ENCODE measurements at regions not wholly inside any gene's neighbourhood (a gene's known extent, or its start where the extent isn't known, plus 50 kb on each side); places are given as distances from the start of the nearest gene placed in this dataset.

DNA sequence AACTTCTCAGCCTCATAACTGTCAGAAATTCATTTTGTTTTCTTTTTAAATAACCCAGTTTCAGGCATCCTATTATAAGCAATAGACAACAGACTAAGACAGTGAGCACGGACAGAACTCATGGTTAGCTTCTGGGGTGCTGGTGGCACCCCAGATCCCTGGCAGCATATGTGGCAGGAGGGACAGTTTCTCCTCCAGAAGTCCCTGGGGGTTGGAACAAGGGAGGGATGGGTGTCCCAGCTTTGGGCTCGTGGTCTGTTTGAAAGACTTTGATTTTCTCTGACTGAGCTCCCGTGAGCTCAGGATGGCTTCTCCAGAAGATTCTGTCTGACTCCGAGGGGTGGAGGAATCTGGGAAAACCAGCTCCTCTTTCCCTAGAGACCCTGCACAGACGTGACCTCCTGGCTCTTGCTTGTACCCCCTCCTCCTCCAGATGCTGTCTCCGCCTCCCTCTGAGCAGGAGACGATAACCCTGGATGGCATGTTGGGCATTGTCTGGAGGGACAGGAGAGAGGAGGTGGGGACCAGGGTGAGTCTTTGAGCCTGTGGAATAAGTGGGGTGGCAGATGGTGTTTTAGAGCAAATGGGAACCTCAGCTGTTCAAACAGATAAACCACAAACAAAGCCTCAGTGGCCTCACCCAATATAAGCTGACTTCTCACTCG, 421.1 kb downstream of the GLRX3 start:
- DNase-seq (ENCODE audit: low read depth) = no peak
- TF ChIP-seq, protein P1, sequence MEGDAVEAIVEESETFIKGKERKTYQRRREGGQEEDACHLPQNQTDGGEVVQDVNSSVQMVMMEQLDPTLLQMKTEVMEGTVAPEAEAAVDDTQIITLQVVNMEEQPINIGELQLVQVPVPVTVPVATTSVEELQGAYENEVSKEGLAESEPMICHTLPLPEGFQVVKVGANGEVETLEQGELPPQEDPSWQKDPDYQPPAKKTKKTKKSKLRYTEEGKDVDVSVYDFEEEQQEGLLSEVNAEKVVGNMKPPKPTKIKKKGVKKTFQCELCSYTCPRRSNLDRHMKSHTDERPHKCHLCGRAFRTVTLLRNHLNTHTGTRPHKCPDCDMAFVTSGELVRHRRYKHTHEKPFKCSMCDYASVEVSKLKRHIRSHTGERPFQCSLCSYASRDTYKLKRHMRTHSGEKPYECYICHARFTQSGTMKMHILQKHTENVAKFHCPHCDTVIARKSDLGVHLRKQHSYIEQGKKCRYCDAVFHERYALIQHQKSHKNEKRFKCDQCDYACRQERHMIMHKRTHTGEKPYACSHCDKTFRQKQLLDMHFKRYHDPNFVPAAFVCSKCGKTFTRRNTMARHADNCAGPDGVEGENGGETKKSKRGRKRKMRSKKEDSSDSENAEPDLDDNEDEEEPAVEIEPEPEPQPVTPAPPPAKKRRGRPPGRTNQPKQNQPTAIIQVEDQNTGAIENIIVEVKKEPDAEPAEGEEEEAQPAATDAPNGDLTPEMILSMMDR (IDR thresholded peaks at IDR 0.05; ENCODE audit: insufficient read depth, low read depth, low read length, missing control alignments) = no peak
- H3K4me3 ChIP-seq (ENCODE audit: low read length) = no peak overlapping the region

DNA sequence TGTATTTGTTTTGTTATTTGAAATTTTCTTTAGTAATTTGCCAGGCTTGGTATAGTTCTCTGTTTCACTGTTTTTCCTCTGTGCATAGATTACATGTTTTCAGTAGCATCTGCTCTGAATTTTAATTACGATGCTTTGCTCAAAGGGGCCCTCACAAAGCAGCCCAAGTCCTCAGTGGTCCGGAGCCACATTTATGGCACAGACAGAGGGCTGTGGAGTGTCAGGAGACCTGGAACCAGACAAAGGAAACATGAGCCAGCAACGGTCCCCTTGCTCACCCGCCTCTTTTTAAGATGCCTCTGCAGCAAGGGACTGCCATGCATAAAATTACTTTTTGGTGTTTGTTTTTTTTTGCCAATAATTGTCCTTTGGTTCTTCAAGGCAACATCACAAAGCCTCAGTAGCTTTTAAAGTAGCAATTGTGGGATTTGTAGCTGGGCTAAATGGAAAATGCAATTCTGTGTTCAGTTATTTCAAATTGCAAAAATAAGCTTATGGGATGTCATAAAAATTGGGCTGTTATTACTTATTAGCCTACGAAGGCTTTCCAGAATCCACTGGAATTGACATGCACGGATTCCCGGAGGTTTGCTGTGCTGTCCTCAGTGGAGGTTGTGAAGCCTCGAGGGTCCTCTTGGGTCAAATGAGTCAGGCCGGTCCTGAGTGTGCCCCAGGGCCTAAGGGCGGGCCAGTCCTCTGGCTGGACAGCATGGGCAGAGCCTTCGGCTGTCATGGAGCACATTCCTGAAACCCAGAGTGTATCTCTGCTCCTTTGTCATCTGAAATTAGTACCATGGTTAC, 422.8 kb downstream of the GLRX3 start:
- no peak overlapping the region for H3K4me3 ChIP-seq (ENCODE audit: low read length)
- DNase-seq (ENCODE audit: low read depth) = no peak
- TF ChIP-seq, protein P1 (IDR thresholded peaks at IDR 0.05; ENCODE audit: insufficient read depth, low read depth, low read length, missing control alignments) = no peak

DNA sequence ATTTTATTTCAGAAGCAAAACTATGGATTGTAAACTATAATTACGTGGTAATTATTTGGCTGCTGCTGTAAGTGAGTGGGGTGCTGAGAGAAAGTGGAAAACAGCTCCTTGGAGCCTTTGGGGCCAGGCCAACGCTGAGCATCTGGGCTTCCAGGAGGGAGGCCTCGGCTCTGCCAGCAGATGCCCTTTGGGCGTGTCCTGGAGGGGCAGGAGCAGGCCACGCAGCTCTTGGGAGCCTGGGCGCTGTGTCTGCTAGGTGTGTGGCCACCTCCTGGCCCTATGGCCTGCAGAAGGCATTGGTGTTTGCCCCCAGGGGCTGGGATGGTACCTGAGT, 423.3 kb downstream of the GLRX3 start:
- DNase-seq (ENCODE audit: low read depth) = no peak
- TF ChIP-seq, protein P1 (IDR thresholded peaks at IDR 0.05; ENCODE audit: insufficient read depth, low read depth, low read length, missing control alignments) = no peak

DNA sequence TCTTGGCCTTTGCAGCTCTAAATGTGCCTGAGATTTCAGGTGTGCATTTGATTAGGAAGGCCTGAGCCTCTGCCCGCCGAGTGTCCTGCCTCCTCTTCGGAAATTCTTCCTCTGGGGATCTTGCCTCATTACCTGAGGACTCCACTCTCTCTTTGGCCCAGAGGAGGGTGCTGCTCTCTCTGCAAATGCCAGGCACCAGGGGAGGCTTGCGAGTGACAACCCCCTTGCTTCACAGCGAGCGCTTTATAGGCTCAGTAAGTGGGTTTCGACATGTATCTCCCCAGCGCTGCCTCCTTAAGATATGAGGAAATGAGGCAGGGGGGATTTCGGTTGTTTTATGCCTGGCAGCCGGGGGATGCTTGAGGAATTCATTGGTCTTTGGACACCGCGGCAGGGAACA, 423.9 kb downstream of the GLRX3 start:
- H3K4me3 ChIP-seq (ENCODE audit: low read length) = no peak overlapping the region
- DNase-seq (ENCODE audit: low read depth) = no peak
- TF ChIP-seq, protein P1 (IDR thresholded peaks at IDR 0.05; ENCODE audit: insufficient read depth, low read depth, low read length, missing control alignments) = no peak

More for the DNA sequence above, 423.3 kb downstream of the GLRX3 start:
- H3K4me3 ChIP-seq (ENCODE audit: low read length) = no peak overlapping the region

DNA sequence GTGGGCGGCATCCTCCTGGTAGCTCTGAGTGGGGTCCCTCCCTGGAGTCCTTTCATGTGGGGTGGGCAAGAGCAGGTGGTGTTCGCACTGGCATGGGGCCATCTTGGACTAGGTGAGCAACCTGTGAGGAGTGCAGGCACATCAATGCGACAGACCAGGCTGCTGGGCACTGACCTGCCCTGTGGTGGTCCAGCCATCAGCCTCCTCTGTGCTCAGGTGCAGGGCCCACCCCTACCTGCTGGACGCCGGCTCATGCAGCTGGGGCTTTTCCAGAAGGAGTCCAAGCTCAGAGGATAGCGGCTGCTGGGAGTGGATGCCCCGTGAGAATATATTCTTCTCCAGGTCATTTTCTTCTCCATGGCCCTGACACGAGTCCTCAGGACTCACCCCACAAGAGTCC, 424.4 kb downstream of the GLRX3 start:
- no peak overlapping the region for H3K4me3 ChIP-seq (ENCODE audit: low read length)
- DNase-seq (ENCODE audit: low read depth) = no peak
- TF ChIP-seq, protein P1 (IDR thresholded peaks at IDR 0.05; ENCODE audit: insufficient read depth, low read depth, low read length, missing control alignments) = no peak

DNA sequence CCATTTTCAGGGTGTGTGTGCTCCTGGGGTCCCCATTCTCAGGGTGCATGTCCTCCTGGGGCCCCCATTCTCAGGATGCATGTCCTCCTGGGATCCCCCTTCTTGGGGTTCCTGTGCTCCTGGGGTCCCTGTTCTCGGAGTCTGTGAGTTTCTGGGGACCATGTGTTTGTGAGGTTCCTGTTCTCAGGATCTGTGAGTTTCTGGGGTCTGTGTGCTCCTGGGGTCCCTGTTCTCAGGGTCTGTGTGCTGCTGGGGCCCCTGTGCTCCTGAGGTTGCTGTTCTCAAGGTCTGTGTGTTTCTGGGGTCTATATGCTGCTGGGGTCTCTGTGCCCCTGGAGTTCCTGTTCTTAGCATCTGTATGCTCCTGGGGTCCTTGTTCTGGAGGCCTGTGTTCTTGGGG, 425.5 kb downstream of the GLRX3 start:
- no peak overlapping the region for H3K4me3 ChIP-seq (ENCODE audit: low read length)
- TF ChIP-seq, protein P1 (IDR thresholded peaks at IDR 0.05; ENCODE audit: insufficient read depth, low read depth, low read length, missing control alignments) = no peak
- DNase-seq (ENCODE audit: low read depth) = no peak

Measured in epithelial cell of esophagus (primary cell).